CD4-positive, alpha-beta T cell treated with Interleukin-15 for 1 hour (primary cell): ENCODE measurements at regions not wholly inside any gene's neighbourhood (a gene's known extent, or its start where the extent isn't known, plus 50 kb on each side); places are given as distances from the start of the nearest gene placed in this dataset.

Experiments used
- DNase-seq: peaks from one replicate; pipeline ENCODE4 v3.0.0-alpha.2; 2020

GRCh38 chr2:64859312-64860212, 129.6 kb upstream of the SLC1A4 start:
- DNase-seq: peak; percentile 72

- DNase-seq: no peak
Measured at GRCh38 chr2:64860276-64860885, 128.8 kb upstream of the SLC1A4 start.

- DNase-seq: no peak
Measured at GRCh38 chr2:64860936-64861335, 128.3 kb upstream of the SLC1A4 start.

GRCh38 chr2:64861452-64862397, 127.5 kb upstream of the SLC1A4 start:
- no peak for DNase-seq

- peak; percentile 66 for DNase-seq
Measured at GRCh38 chr2:64862623-64863022, 126.6 kb upstream of the SLC1A4 start.

GRCh38 chr2:64863097-64863820, 125.9 kb upstream of the SLC1A4 start:
- DNase-seq: peak; percentile 28

- peak; percentile 67 for DNase-seq
Measured at GRCh38 chr2:64865073-64865830, 123.9 kb upstream of the SLC1A4 start.

GRCh38 chr2:64865831-64866345, 123.3 kb upstream of the SLC1A4 start:
- no peak for DNase-seq

GRCh38 chr2:64866797-64867196, 122.4 kb upstream of the SLC1A4 start:
- no peak for DNase-seq

- no peak for DNase-seq
Measured at GRCh38 chr2:64867253-64867996, 121.8 kb upstream of the SLC1A4 start.

- no peak for DNase-seq
Measured at GRCh38 chr2:64869126-64869525, 120.1 kb upstream of the SLC1A4 start.

GRCh38 chr2:64873472-64873924, 115.7 kb upstream of the SLC1A4 start:
- DNase-seq: peak; percentile 75

GRCh38 chr2:64874593-64874992, 114.6 kb upstream of the SLC1A4 start:
- DNase-seq: no peak

- no peak for DNase-seq
Measured at GRCh38 chr2:64875368-64875767, 113.8 kb upstream of the SLC1A4 start.

- no peak for DNase-seq
Measured at GRCh38 chr2:64876137-64876647, 113.0 kb upstream of the SLC1A4 start.

GRCh38 chr2:64879745-64880144, 109.5 kb upstream of the SLC1A4 start:
- DNase-seq: no peak

GRCh38 chr2:64880193-64880951, 108.8 kb upstream of the SLC1A4 start:
- DNase-seq: no peak

GRCh38 chr2:64881037-64881492, 108.1 kb upstream of the SLC1A4 start:
- DNase-seq: no peak

- DNase-seq: no peak
Measured at GRCh38 chr2:64887565-64887964, 101.6 kb upstream of the SLC1A4 start.
